DND-41 (cell line): ENCODE measurements at regions not wholly inside any gene's neighbourhood (a gene's known extent, or its start where the extent isn't known, plus 50 kb on each side); places are given as distances from the start of the nearest gene placed in this dataset.

Source experiments
- EZH2 ChIP-seq: IDR thresholded peaks from 3 replicates; pipeline ENCODE4 v1.6.1; 2012; ENCODE audit warnings: borderline replicate concordance, low read depth, mild to moderate bottlenecking, moderate library complexity, low read length, inconsistent platforms; ENCODE audit not compliant: severe bottlenecking
- TF ChIP-seq, protein P1 (sequence below): IDR thresholded peaks from 2 replicates; pipeline ENCODE4 v1.5.1; 2012; ENCODE audit warnings: borderline replicate concordance, low read length, moderate library complexity, mild to moderate bottlenecking; ENCODE audit not compliant: poor library complexity, severe bottlenecking; ENCODE audit errors: extremely low read depth

DNA sequence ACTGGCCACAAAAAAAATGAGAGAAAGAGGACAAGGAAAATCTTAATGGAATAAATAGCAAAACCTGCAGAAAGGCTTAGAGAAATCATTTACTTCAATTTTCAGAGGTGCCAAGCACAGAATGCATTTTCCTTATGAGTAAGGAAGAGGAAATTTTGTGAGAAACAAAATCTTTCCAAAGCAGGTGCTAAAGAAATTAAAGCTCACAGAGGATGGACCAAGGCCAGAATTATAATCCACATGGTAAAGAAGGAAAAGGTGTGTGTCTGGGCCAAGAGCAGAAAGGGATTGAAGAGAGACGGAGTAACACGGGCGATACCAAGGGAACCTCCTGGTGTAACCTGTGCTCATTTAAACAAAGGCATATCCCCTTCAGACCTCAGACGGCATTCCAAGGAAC is 340.0 kb upstream of the NFIA start:
- TF ChIP-seq, protein P1, sequence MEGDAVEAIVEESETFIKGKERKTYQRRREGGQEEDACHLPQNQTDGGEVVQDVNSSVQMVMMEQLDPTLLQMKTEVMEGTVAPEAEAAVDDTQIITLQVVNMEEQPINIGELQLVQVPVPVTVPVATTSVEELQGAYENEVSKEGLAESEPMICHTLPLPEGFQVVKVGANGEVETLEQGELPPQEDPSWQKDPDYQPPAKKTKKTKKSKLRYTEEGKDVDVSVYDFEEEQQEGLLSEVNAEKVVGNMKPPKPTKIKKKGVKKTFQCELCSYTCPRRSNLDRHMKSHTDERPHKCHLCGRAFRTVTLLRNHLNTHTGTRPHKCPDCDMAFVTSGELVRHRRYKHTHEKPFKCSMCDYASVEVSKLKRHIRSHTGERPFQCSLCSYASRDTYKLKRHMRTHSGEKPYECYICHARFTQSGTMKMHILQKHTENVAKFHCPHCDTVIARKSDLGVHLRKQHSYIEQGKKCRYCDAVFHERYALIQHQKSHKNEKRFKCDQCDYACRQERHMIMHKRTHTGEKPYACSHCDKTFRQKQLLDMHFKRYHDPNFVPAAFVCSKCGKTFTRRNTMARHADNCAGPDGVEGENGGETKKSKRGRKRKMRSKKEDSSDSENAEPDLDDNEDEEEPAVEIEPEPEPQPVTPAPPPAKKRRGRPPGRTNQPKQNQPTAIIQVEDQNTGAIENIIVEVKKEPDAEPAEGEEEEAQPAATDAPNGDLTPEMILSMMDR, result no peak
- TF ChIP-seq EZH2, result no peak
